GM12878 (cell line): ENCODE measurements at regions not wholly inside any gene's neighbourhood (a gene's known extent, or its start where the extent isn't known, plus 50 kb on each side); places are given as distances from the start of the nearest gene placed in this dataset.

Experiments
- ATAC-seq: fragments of 200-7000 bp; cut with Tn5 transposase; 3 replicates; pipeline ENCODE4 v1.9.1; 2020; ENCODE audit warnings: mild to moderate bottlenecking, moderate library complexity
- BruUV-seq: library from RNA; stranded (reverse); fragments of 400-500 nt; replicated peaks from 2 replicates; lab custom pipeline; 2021; lab: Mats Ljungman, UMichigan
- CTCF ChIA-PET: fragments of 300-600 bp; sonication (Branson Sonifier 250); formaldehyde crosslinking; extraction: SDS; loops from one replicate; lab custom pipeline; 2021; ENCODE audit warnings: inconsistent platforms; lab: Yijun Ruan, JAX
- POLR2A ChIA-PET: fragments of 350-600 bp; formaldehyde crosslinking; extraction: SDS; loops from one replicate; lab custom pipeline; 2021; ENCODE audit warnings: inconsistent platforms; lab: Charles Lee
- RAD21 ChIA-PET: fragments of 300-600 bp; sonication (Branson Sonifier 250); formaldehyde crosslinking; loops from one replicate; lab custom pipeline; 2023; ENCODE audit warnings: antibody characterized with exemption; ENCODE audit not compliant: unreplicated experiment; lab: Charles Lee
- SMC1A ChIA-PET: fragments of 300-600 bp; sonication (Branson Sonifier 250); formaldehyde crosslinking; loops from one replicate; lab custom pipeline; 2023; ENCODE audit not compliant: unreplicated experiment, uncharacterized antibody; lab: Charles Lee
- DNase-seq: peaks from one replicate; pipeline ENCODE4 v3.0.0-alpha.2; 2011; ENCODE audit warnings: low read depth, low spot score
- FAIRE-seq: peaks from 3 replicates; lab custom pipeline; 2011; peaks lifted over from hg19 to GRCh38; lab: Jason Lieb, UNC
- H2AFZ ChIP-seq: 2 replicates; pipeline ENCODE4 v1.6.0; 2011; ENCODE audit warnings: low read depth, low read length, control low read depth; ENCODE audit not compliant: control insufficient read depth
- H3K27ac ChIP-seq: 2 replicates; pipeline ENCODE4 v1.5.1; 2011; ENCODE audit warnings: control low read depth; ENCODE audit not compliant: control insufficient read depth, insufficient read depth
- H3K27me3 ChIP-seq, 2 experiments: replicated peaks in 1 of 2; 2 replicates each; pipeline versions ENCODE4 v1.6.0 to v1.6.1; 2011; ENCODE audit warnings: low read length in 1 of 2; ENCODE audit not compliant: control insufficient read depth in 2 of 2, insufficient read depth in 2 of 2
- H3K36me3 ChIP-seq, 2 experiments: 2 replicates each; pipeline ENCODE4 v1.5.1; 2011; ENCODE audit warnings: low read length in 1 of 2; ENCODE audit not compliant: control insufficient read depth in 2 of 2, insufficient read depth in 2 of 2
- H3K4me1 ChIP-seq: 2 replicates; pipeline ENCODE4 v1.6.1; 2011; ENCODE audit warnings: mild to moderate bottlenecking, low read length, moderate library complexity, mixed read lengths; ENCODE audit not compliant: control insufficient read depth, insufficient read depth
- H3K4me2 ChIP-seq: 2 replicates; pipeline ENCODE4 v1.6.0; 2011; ENCODE audit warnings: control low read depth; ENCODE audit not compliant: control insufficient read depth, insufficient read depth
- H3K4me3 ChIP-seq: fragments of 200-600 bp; sonication (generic); 2 replicates; pipeline ENCODE4 v1.5.1; 2016
- H3K79me2 ChIP-seq: 2 replicates; pipeline ENCODE4 v1.6.0; 2011; ENCODE audit warnings: low read length; ENCODE audit not compliant: control insufficient read depth, insufficient read depth
- H3K9ac ChIP-seq: 2 replicates; pipeline ENCODE4 v1.8.0; 2011; ENCODE audit warnings: low read length, control low read depth, mixed read lengths; ENCODE audit not compliant: control insufficient read depth, insufficient read depth
- H3K9me3 ChIP-seq: replicated peaks from 3 replicates; pipeline ENCODE4 v1.5.1; 2011; ENCODE audit warnings: mild to moderate bottlenecking, low read length; ENCODE audit not compliant: control insufficient read depth, insufficient read depth
- H4K20me1 ChIP-seq: 2 replicates; pipeline ENCODE4 v1.6.0; 2011; ENCODE audit not compliant: control insufficient read depth, insufficient read depth
- FOS ChIP-seq: IDR thresholded peaks from 3 replicates; pipeline ENCODE4 v1.6.1; 2011; ENCODE audit warnings: borderline replicate concordance; ENCODE audit not compliant: insufficient read length; ENCODE audit errors: extremely low read depth
- GATAD2B ChIP-seq: fragments of 450-650 bp; conservative IDR thresholded peaks from 2 replicates; pipeline ENCODE4 v1.6.1; 2017; ENCODE audit warnings: low read depth, mild to moderate bottlenecking, moderate library complexity
- IRF5 ChIP-seq: fragments of 450-650 bp; IDR thresholded peaks from 2 replicates; pipeline ENCODE4 v1.6.1; 2017; ENCODE audit warnings: borderline replicate concordance
- LARP7 ChIP-seq: fragments of 450-650 bp; IDR thresholded peaks from 2 replicates; pipeline ENCODE4 v1.6.1; 2017; ENCODE audit warnings: mild to moderate bottlenecking
- POLR2AphosphoS2 ChIP-seq: IDR thresholded peaks from 2 replicates; pipeline ENCODE4 v1.6.1; 2011; ENCODE audit warnings: low read depth, mild to moderate bottlenecking, low read length, improper control_type of control experiment, moderate library complexity
- POLR2AphosphoS5 ChIP-seq: IDR thresholded peaks from 2 replicates; pipeline ENCODE4 v1.6.1; 2011; ENCODE audit warnings: mild to moderate bottlenecking, low read length, inconsistent platforms
- USF2 ChIP-seq: IDR thresholded peaks from 2 replicates; pipeline ENCODE4 v1.6.1; 2011; ENCODE audit warnings: low read depth, low read length, improper control_type of control experiment, borderline replicate concordance
- ZBTB40 ChIP-seq: fragments of 450-650 bp; IDR thresholded peaks from 2 replicates; pipeline ENCODE4 v1.6.1; 2016; ENCODE audit warnings: mild to moderate bottlenecking, moderate library complexity, borderline replicate concordance
- WGBS: methylation state at CpG from one replicate; pipeline ENCODE4 v1.1.6; 2016; ENCODE audit warnings: low lambda C conversion rate; ENCODE audit not compliant: insufficient replicate concordance, insufficient coverage; ENCODE audit errors: missing lambda C conversion rate; 5-methylcytosine and 5-hydroxymethylcytosine counted together
- in situ Hi-C: fragments of 300-500 bp; cut with MboI; formaldehyde crosslinking; loops from 9 replicates; pipeline ENCODE4 v1.14.3; 2018; ENCODE audit warnings: mixed read lengths
- intact Hi-C: fragments of 100-400 bp; cut with micrococcal nuclease; formaldehyde crosslinking; loops from one replicate; pipeline ENCODE4 v1.14.2; 2022; ENCODE audit not compliant: unreplicated experiment
- TF ChIP-seq, protein P1 (sequence below): IDR thresholded peaks from 2 replicates; pipeline ENCODE4 v1.6.1; 2011; ENCODE audit warnings: low read depth, mild to moderate bottlenecking, low read length, moderate library complexity, borderline replicate concordance; ENCODE audit errors: extremely low read depth
- TF ChIP-seq, protein P2 (sequence below): IDR thresholded peaks from 2 replicates; pipeline ENCODE4 v1.6.1; 2012; ENCODE audit warnings: improper control_type of control experiment, low read depth, low read length; ENCODE audit not compliant: insufficient replicate concordance

DNA sequence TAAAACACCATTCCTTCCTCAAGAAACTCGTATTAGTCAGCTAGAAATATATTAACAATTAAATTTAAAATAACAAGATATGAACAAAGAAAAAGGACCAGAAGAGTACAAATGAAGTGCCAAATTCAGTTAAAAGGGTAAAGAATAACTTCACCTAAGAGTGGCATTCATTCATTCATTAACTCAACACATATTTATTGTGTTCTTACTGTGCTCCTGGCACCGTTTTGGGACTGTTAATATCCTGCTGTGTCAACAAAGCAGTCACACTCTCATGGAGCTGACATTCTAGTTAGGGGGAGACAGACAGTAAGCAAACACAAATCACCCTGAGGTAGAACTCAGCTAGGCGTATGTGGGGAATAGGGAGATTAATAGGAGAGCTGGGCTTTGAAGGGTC is 123.6 kb upstream of the DPPA4 start (continued):
- no peak for TF ChIP-seq USF2

DNA sequence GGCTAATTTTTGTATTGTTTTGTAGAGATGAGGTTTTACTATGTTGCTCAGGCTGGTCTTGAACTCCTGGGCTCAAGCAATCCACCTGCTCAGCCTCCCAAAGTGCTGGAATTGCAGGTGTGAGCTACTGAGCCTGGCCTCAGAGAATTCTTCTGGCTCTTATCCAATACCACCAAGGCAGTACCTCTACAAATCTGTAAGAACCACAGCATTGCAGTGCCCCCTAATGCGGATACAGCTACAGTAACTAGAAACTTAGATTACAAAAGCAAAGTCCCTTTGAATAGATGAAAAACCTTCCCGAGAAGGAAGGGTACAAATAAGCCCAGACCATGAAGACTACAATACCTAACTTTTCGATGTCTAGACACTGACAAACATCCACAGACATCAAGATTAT is 107.9 kb upstream of the DPPA4 start:
- H3K79me2 ChIP-seq: no peaks in the 10 kb centered on the region
- H3K36me3 ChIP-seq: no peaks in the 10 kb centered on the region
- ChIA-PET CTCF (no interaction called here), RAD21 (no interaction called here), SMC1A (interaction anchor here (0.6 kb wide), 1 partner anchor 31 kb away, joined by 3 read pairs; no protein-coding TSS in a partner anchor), POLR2A (no interaction called here)
- 33% methylated on average over 3 of the region's 3 CpGs for WGBS
- no peaks in the 10 kb centered on the region for H3K27me3 ChIP-seq
- intact Hi-C loops: no loop called here
- no peak overlapping the region for H3K4me2 ChIP-seq
- H2AFZ ChIP-seq: no peak overlapping the region
- H3K4me3 ChIP-seq: no peak overlapping the region
- ATAC-seq: no peak
- FAIRE-seq: no peak
- H3K9ac ChIP-seq: no peak overlapping the region
- BruUV-seq: no TSS peak
- DNase-seq: no peak
- no peaks in the 10 kb centered on the region for H3K4me1 ChIP-seq
- no peak overlapping the region for H3K27ac ChIP-seq
- in situ Hi-C loops: no loop called here
- no peaks in the 10 kb centered on the region for H4K20me1 ChIP-seq
- H3K9me3 ChIP-seq: no peaks in the 10 kb centered on the region
- no peak for TF ChIP-seq POLR2AphosphoS5
- TF ChIP-seq FOS: no peak
- TF ChIP-seq GATAD2B: no peak
- TF ChIP-seq LARP7: no peak
- TF ChIP-seq IRF5: no peak
- TF ChIP-seq POLR2AphosphoS2: no peak
- TF ChIP-seq ZBTB40: no peak
- TF ChIP-seq, protein P1, sequence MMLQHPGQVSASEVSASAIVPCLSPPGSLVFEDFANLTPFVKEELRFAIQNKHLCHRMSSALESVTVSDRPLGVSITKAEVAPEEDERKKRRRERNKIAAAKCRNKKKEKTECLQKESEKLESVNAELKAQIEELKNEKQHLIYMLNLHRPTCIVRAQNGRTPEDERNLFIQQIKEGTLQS: no peak
- TF ChIP-seq, protein P2, sequence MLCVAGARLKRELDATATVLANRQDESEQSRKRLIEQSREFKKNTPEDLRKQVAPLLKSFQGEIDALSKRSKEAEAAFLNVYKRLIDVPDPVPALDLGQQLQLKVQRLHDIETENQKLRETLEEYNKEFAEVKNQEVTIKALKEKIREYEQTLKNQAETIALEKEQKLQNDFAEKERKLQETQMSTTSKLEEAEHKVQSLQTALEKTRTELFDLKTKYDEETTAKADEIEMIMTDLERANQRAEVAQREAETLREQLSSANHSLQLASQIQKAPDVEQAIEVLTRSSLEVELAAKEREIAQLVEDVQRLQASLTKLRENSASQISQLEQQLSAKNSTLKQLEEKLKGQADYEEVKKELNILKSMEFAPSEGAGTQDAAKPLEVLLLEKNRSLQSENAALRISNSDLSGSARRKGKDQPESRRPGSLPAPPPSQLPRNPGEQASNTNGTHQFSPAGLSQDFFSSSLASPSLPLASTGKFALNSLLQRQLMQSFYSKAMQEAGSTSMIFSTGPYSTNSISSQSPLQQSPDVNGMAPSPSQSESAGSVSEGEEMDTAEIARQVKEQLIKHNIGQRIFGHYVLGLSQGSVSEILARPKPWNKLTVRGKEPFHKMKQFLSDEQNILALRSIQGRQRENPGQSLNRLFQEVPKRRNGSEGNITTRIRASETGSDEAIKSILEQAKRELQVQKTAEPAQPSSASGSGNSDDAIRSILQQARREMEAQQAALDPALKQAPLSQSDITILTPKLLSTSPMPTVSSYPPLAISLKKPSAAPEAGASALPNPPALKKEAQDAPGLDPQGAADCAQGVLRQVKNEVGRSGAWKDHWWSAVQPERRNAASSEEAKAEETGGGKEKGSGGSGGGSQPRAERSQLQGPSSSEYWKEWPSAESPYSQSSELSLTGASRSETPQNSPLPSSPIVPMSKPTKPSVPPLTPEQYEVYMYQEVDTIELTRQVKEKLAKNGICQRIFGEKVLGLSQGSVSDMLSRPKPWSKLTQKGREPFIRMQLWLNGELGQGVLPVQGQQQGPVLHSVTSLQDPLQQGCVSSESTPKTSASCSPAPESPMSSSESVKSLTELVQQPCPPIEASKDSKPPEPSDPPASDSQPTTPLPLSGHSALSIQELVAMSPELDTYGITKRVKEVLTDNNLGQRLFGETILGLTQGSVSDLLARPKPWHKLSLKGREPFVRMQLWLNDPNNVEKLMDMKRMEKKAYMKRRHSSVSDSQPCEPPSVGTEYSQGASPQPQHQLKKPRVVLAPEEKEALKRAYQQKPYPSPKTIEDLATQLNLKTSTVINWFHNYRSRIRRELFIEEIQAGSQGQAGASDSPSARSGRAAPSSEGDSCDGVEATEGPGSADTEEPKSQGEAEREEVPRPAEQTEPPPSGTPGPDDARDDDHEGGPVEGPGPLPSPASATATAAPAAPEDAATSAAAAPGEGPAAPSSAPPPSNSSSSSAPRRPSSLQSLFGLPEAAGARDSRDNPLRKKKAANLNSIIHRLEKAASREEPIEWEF: no peak
